Vagina (tissue), 2 donors: ENCODE measurements at regions not wholly inside any gene's neighbourhood (a gene's known extent, or its start where the extent isn't known, plus 50 kb on each side); places are given as distances from the start of the nearest gene placed in this dataset.
"Not testable (repeated sequence)": the region's sequence is repeated elsewhere in the genome, so short reads cannot be mapped to it uniquely, and the experiment has no call there.

ENCODE experiments used
- DNase-seq, 2 donors: peaks; one replicate each; pipeline ENCODE4 v3.0.0-alpha.2; 2017; ENCODE audit errors: extremely low spot score in 2 of 2
- H3K27ac ChIP-seq: fragments of 200-600 bp; sonication (generic); one replicate; pipeline ENCODE4 v1.5.1; 2019
- H3K27me3 ChIP-seq: fragments of 200-600 bp; sonication (generic); one replicate; pipeline ENCODE4 v1.5.1; 2019
- H3K36me3 ChIP-seq, 2 donors: fragments of 200-600 bp; sonication (generic); one replicate each; pipeline ENCODE4 v1.5.1; 2017 to 2019
- H3K4me1 ChIP-seq: fragments of 200-600 bp; sonication (generic); one replicate; pipeline ENCODE4 v1.5.1; 2019
- H3K4me3 ChIP-seq, 2 donors: fragments of 200-600 bp; sonication (generic); 1 replicate in 1 of 2; 2 replicates in 1 of 2; pipeline ENCODE4 v1.5.1; 2016 to 2019
- H3K9me3 ChIP-seq: fragments of 200-600 bp; sonication (generic); one replicate; pipeline ENCODE4 v1.5.1; 2019
- CTCF ChIP-seq, 3 experiments: fragments of 450-650 bp in 2 of 3; fragments of 200-600 bp in 1 of 3; sonication (generic) in 1 of 3; IDR thresholded peaks; one replicate each; pipeline ENCODE4 v1.5.1; 2017 to 2019; ENCODE audit warnings: antibody characterized with exemption in 3 of 3, mild to moderate bottlenecking in 2 of 3, moderate library complexity in 2 of 3
- POLR2A ChIP-seq, 2 donors: fragments of 450-650 bp; IDR thresholded peaks; one replicate each; pipeline ENCODE4 v1.6.1; 2017; ENCODE audit warnings: antibody characterized with exemption in 2 of 2, mild to moderate bottlenecking in 2 of 2, moderate library complexity in 2 of 2
- POLR2AphosphoS5 ChIP-seq, 2 donors: sonication (generic); formaldehyde crosslinking; IDR thresholded peaks; one replicate each; pipeline ENCODE4 v1.9.0; 2017; ENCODE audit warnings: antibody characterized with exemption in 2 of 2, mild to moderate bottlenecking in 2 of 2, low read depth in 1 of 2; ENCODE audit not compliant: insufficient read depth in 1 of 2
- intact Hi-C: fragments of 100-400 bp; cut with DNase I; formaldehyde crosslinking; loops from one replicate; pipeline ENCODE4 v1.15.1; 2023

GRCh38 chr5:39934830-39935229, 510.1 kb upstream of the DAB2 start:
- Histone ChIP-seq H3K27me3 (no peaks in the 10 kb centered on the region), H3K4me3 (no peak overlapping the region), H3K9me3 (no peaks in the 10 kb centered on the region), H3K4me1 (no peaks in the 10 kb centered on the region), H3K27ac (no peak overlapping the region), H3K36me3 (no peaks in the 10 kb centered on the region)
- no peak for DNase-seq
- TF ChIP-seq POLR2A (IDR thresholded peaks at IDR 0.05) (no peak), POLR2AphosphoS5 (IDR thresholded peaks at IDR 0.05; ENCODE audit: insufficient read depth in 1 of 2, low read depth in 1 of 2) (no peak), CTCF (IDR thresholded peaks at IDR 0.05) (no peak)
- intact Hi-C loops, result no loop called here

GRCh38 chr5:39933061-39933460, 508.3 kb upstream of the DAB2 start:
- intact Hi-C loops, result no loop called here
- no peaks in the 10 kb centered on the region for H3K4me1 ChIP-seq
- H3K27me3 ChIP-seq, result no peaks in the 10 kb centered on the region
- no peak for TF ChIP-seq POLR2AphosphoS5 (IDR thresholded peaks at IDR 0.05; ENCODE audit: insufficient read depth in 1 of 2, low read depth in 1 of 2)
- no peak for TF ChIP-seq POLR2A (IDR thresholded peaks at IDR 0.05)
- no peak for TF ChIP-seq CTCF (IDR thresholded peaks at IDR 0.05)
- H3K36me3 ChIP-seq, result no peaks in the 10 kb centered on the region
- H3K9me3 ChIP-seq, result no peaks in the 10 kb centered on the region
- H3K4me3 ChIP-seq, result no peak overlapping the region
- DNase-seq, result no peak
- H3K27ac ChIP-seq, result no peak overlapping the region

- H3K27me3 ChIP-seq, result no peaks in the 10 kb centered on the region
- no peaks in the 10 kb centered on the region for H3K4me1 ChIP-seq
- intact Hi-C loops, result no loop called here
- DNase-seq, result no peak
- no peaks in the 10 kb centered on the region for H3K36me3 ChIP-seq
- H3K9me3 ChIP-seq, result no peaks in the 10 kb centered on the region
- H3K4me3 ChIP-seq, result no peak overlapping the region
- TF ChIP-seq POLR2A (IDR thresholded peaks at IDR 0.05), result no peak
- TF ChIP-seq CTCF (IDR thresholded peaks at IDR 0.05), result no peak
- no peak overlapping the region for H3K27ac ChIP-seq
Observed at GRCh38 chr5:39928709-39929108, 503.9 kb upstream of the DAB2 start.

- Histone ChIP-seq H3K36me3 (no peaks in the 10 kb centered on the region), H3K27ac (no peak overlapping the region), H3K9me3 (no peaks in the 10 kb centered on the region), H3K4me1 (no peaks in the 10 kb centered on the region), H3K27me3 (no peaks in the 10 kb centered on the region), H3K4me3 (no peak overlapping the region)
- TF ChIP-seq POLR2A (IDR thresholded peaks at IDR 0.05), result no peak
- no peak for TF ChIP-seq CTCF (IDR thresholded peaks at IDR 0.05)
- no peak for TF ChIP-seq POLR2AphosphoS5 (IDR thresholded peaks at IDR 0.05; ENCODE audit: insufficient read depth in 1 of 2, low read depth in 1 of 2)
- intact Hi-C loops, result no loop called here
- no peak for DNase-seq
Observed at GRCh38 chr5:39919876-39920275, 495.1 kb upstream of the DAB2 start.

- Histone ChIP-seq H3K27ac (no peak overlapping the region), H3K4me3 (no peak overlapping the region), H3K36me3 (no peaks in the 10 kb centered on the region), H3K27me3 (no peaks in the 10 kb centered on the region), H3K9me3 (no peaks in the 10 kb centered on the region), H3K4me1 (no peaks in the 10 kb centered on the region)
- TF ChIP-seq POLR2AphosphoS5 (IDR thresholded peaks at IDR 0.05; ENCODE audit: insufficient read depth in 1 of 2, low read depth in 1 of 2) (no peak), CTCF (IDR thresholded peaks at IDR 0.05) (no peak), POLR2A (IDR thresholded peaks at IDR 0.05) (no peak)
- DNase-seq, result no peak
- intact Hi-C loops, result no loop called here
Observed at GRCh38 chr5:39912906-39913305, 488.1 kb upstream of the DAB2 start.

GRCh38 chr5:39907267-39907951, 482.6 kb upstream of the DAB2 start:
- H3K36me3 ChIP-seq, H3K9me3 ChIP-seq, DNase-seq, intact Hi-C loops, H3K27ac ChIP-seq, H3K4me3 ChIP-seq, H3K27me3 ChIP-seq, H3K4me1 ChIP-seq: not testable (repeated sequence)
